Prostate gland (tissue), 2 donors: ENCODE measurements at regions not wholly inside any gene's neighbourhood (a gene's known extent, or its start where the extent isn't known, plus 50 kb on each side); places are given as distances from the start of the nearest gene placed in this dataset.

Experiments
- POLR2A ChIP-seq: fragments of 450-650 bp; IDR thresholded peaks from one replicate; pipeline ENCODE4 v1.6.1; 2016; ENCODE audit warnings: antibody characterized with exemption, mild to moderate bottlenecking
- TF ChIP-seq, protein P1 (sequence below), 4 experiments: fragments of 200-600 bp in 2 of 4; fragments of 450-650 bp in 2 of 4; sonication (generic) in 2 of 4; IDR thresholded peaks; 1 replicate in 3 of 4; 2 replicates in 1 of 4; pipeline ENCODE4 v1.5.1; 2016 to 2019; ENCODE audit warnings: antibody characterized with exemption in 4 of 4, mild to moderate bottlenecking in 2 of 4, moderate library complexity in 2 of 4

DNA sequence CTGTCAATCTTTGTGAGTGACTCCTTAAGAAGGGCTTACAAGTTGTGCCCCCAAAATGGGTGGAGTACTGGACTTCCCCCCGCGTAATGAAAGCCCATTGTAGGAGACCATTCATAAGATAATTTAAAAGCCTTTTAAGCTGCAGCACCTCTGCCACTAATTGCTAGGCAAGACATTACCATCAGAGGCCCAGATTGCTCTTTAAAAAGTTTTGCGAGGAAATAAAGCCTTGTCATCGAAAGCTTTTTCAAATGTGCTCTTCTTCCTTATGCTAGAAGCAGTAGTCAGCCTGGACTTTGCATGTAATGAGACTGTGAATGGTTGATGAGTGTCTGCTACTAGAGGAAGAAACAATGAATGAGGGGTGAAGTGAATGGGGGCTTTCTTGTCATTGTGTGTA is 345.3 kb upstream of the CDH2 start:
- TF ChIP-seq, protein P1, sequence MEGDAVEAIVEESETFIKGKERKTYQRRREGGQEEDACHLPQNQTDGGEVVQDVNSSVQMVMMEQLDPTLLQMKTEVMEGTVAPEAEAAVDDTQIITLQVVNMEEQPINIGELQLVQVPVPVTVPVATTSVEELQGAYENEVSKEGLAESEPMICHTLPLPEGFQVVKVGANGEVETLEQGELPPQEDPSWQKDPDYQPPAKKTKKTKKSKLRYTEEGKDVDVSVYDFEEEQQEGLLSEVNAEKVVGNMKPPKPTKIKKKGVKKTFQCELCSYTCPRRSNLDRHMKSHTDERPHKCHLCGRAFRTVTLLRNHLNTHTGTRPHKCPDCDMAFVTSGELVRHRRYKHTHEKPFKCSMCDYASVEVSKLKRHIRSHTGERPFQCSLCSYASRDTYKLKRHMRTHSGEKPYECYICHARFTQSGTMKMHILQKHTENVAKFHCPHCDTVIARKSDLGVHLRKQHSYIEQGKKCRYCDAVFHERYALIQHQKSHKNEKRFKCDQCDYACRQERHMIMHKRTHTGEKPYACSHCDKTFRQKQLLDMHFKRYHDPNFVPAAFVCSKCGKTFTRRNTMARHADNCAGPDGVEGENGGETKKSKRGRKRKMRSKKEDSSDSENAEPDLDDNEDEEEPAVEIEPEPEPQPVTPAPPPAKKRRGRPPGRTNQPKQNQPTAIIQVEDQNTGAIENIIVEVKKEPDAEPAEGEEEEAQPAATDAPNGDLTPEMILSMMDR (IDR thresholded peaks at IDR 0.05): no peak
- TF ChIP-seq POLR2A: no peak
